Fibroblast of upper back skin (primary cell): ENCODE measurements at regions not wholly inside any gene's neighbourhood (a gene's known extent, or its start where the extent isn't known, plus 50 kb on each side); places are given as distances from the start of the nearest gene placed in this dataset.

Source experiments
- DNase-seq: peaks from one replicate; pipeline ENCODE4 v3.0.0-alpha.2; 2013

- no peak for DNase-seq
Observed at GRCh38 chr6:168896321-168896720, 357.3 kb downstream of the THBS2 start.

- DNase-seq = peak; percentile 74
Observed at GRCh38 chr6:168895102-168895812, 358.4 kb downstream of the THBS2 start.

GRCh38 chr6:168892031-168892430 lies 361.6 kb downstream of the THBS2 start:
- DNase-seq = no peak

- DNase-seq = no peak
Observed at GRCh38 chr6:168890981-168891365, 362.7 kb downstream of the THBS2 start.

DNA sequence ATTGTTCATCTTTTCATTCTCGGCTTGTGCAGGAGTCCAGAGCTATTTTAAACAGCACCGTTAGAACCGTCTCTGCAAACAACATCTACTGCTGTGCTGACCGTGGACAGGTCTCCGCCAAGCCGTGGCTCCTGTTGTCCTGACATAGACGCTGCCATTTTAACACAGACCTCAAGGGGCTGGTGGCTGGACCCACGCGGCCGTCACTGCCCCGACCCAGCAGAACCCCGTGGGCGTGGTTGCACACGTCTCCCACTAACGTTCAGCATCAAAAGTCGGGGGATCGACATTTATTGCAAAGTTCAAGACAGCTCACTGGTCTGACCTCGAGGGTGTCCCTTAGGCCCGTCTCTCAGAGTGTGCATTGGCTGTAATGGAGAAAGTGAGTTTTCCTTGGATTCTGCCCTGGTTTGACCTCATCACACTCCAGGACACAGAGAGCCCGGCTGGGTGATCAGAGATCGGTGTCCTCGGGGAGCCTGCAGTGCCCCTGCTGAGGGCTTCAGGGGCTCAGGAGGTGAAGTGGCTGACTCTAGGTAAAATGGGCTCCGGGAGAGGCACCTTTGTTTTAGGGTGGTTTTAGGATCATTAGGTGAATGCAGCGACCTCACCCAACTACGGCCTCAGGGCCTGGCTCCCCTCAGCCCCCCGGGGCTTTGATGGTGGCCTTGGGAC lies 363.2 kb downstream of the THBS2 start:
- DNase-seq = no peak

DNA sequence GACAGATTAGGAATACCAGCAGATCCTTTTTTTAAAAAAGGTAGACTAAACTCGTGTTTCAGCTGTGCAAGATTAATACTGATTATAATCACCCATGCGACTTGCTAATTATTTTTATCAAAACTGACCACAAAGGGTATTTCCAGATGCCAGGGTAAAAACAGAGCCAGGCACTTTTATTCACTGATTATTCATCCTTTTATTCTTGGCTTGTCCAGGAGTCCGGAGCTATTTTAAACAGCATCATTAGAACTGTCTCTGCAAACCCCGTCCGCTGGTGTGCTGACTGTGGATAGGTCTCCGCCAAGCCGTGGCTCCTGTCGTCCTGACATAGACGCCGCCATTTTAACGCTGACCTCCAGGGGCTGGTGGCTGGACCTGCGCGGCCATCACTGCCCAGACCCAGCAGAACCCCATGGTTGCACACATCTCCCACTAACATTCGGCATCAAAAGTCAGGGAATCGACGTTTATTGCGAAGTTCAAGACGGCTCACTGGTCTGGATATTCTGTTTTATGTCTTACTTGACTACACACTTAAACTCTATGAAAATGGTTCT lies 364.8 kb downstream of the THBS2 start:
- DNase-seq = no peak

DNA sequence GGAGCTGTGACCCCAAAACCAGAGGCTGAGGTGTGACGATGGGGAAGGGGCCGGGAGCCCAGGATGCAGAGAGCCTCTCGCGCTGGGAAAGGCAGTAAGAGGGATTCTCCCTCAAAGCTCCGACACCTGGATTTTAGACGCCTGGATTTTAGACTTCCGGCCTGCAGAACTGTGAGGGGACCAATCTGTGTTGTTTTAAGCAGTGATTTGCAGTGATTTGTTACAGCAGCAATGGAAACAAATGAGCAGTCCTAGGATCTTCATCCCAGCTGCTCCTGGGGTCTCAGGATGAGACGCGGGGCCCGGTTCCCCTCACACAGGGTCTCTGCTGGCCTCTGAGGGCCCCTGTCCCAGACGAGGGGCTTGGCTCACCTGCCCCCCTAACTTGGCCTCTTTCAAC lies 365.5 kb downstream of the THBS2 start:
- DNase-seq = no peak

- no peak for DNase-seq
Observed at GRCh38 chr6:168887621-168888020, 366.0 kb downstream of the THBS2 start.

DNA sequence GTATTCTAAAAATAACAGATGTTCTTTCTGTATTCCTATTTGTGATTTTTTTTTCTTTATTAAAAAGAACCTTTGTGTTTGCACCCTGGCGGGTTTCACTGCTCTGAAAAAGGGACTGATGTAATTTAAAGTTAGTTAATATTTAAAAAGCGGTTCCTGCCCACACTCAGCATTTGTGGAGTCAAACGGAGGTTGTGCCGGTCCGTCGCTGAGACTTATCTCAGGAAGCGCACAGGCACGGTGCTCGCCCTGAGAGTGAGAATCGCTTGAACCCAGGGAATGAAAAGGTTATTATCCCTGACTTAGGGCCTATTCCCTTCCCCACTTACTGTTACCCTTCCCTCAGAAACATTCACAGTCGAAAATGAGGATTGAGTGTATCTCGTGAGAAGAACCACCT lies 366.7 kb downstream of the THBS2 start:
- DNase-seq = no peak

DNA sequence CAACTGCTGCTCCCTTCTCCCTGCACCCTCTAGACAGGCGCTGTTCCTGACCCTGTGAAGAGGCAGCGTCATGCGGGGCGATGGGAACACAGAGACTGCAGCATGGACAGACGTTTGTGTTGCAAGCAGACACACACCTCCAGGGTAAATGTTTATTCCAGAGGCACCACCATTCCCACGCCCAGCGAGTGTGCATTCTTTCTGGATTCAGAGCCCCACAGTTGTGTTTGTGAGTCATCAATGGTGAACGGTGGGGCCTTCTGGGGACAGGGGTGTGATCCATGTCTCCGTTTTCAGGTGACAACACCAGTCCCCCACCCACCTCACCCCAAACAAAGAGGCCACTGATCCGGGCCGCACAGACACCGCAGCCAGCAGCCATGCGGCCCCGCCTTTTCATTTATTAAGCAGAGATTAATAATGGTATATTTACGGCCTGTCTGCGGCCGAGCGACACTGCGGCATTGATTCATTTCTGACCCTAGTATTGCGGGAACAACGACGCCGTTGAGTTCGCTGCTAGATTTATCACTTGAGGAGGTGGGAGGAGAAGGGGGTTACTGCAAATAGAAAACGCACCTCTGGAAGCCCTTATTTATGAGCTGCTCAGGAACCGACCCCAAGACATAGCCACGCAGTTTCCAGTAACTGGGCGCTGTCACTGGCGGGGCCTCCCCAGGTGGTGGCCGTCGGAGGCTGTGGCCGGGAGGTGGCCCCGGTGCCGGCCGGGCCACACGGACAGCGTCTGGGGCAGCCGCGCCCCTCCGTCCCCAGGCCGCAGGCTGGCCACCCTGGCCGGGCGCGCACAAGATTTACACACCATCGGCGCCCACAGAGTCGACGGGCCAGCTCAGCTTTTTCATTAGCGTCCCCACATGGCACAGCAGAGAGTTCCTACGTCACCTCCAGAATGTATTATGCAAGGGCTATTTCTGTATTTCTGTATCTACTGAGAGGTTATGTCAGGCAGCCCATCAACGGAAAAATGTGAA lies 367.6 kb downstream of the THBS2 start:
- no peak for DNase-seq

- no peak for DNase-seq
Observed at GRCh38 chr6:168885196-168885595, 368.4 kb downstream of the THBS2 start.

DNA sequence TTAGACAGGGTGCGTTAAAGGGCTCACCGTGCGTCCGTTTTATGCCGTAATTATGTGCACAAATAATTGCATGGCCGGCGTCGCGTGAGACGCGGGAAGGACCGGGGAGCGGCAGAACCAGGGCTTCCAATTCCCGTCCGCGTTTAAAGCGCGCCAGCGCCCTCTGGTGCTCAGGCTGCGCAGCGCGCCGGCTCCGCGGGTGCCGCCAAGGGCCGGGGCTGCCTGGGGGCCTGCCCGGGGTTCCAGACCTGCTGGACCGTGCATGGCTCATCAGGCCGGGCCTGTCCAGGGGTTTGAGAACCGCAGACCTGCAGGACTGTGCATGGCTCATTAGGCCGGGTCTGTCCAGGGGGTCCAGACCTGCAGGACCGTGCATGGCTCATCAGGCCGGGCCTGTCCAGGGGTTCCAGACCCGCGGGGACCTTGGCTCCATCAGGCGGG lies 369.0 kb downstream of the THBS2 start:
- peak; percentile 32 for DNase-seq

DNA sequence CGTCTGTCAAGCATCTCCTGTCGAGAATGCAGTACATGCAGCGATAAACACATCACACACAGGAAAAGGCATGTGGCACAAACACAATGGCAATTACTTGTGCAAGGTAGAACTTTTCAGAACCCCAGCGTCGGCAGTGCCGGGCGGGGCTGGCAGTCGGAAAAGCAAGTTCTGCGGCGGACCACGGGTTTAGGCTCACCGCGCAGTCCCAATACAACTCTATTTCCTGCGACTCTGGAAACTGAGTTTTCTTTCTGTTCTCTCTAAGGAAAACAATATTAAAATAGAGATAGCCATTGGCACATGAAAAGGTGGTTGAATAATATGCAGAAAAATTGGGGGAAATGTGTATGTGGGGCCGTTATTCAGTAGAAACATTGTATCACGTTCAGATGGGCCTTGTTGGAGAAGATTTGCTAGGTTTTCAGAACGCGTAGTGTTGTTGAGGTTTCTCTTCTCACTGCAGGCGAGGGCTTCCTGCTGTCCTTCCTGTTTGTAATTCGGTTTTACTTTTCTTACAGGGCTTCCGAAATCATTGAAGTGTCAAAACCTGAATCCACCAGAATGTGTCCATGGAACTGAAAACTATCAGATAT lies 369.5 kb downstream of the THBS2 start:
- no peak for DNase-seq

GRCh38 chr6:168883410-168884049 lies 370.1 kb downstream of the THBS2 start:
- no peak for DNase-seq

DNA sequence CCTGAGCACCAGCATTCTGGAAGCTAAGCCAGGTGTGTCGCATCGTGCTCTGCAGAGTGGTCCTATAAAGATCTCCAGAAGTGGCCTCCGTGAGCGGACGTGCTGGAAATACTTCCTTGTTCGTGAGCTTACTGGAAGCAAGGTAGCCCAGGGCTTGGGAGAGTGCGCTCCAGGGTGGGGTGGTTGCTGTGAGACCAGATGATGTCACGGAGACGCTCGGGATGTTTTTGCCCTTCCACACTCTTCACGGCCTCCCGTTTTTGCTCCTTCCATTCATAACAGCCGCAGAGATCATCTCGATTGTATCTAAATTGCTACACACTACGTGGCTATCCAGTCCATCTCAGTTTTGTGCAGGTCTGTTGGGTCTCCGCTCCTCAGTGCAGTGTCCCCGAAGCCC lies 373.4 kb downstream of the THBS2 start:
- no peak for DNase-seq

DNA sequence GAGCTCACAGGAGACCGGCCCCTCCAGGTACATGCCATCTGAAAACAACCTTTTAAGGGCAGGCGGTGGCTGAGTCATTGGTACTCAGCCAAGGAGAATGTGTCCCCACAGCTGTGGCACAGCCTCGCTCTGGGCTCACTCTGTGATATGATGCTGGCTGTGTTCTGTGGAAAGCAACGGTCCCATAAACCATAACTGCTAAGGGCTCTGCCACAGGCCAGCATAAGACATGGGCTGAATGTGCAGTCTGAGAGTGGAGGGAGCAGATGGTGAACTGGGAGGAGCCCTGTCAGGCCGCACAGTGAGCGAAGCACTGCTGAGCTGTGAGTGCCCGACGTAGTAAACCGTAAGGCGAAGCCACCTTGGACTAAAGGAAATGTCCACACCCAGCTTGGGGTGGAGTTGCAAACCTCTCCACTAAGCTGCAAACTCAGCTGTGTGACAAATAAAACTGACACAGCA lies 375.8 kb downstream of the THBS2 start:
- DNase-seq = no peak

GRCh38 chr6:168876956-168877355 lies 376.7 kb downstream of the THBS2 start:
- DNase-seq = no peak

- no peak for DNase-seq
Observed at GRCh38 chr6:168875811-168876576, 377.7 kb downstream of the THBS2 start.

- DNase-seq = no peak
Observed at GRCh38 chr6:168874637-168875036, 379.0 kb downstream of the THBS2 start.

DNA sequence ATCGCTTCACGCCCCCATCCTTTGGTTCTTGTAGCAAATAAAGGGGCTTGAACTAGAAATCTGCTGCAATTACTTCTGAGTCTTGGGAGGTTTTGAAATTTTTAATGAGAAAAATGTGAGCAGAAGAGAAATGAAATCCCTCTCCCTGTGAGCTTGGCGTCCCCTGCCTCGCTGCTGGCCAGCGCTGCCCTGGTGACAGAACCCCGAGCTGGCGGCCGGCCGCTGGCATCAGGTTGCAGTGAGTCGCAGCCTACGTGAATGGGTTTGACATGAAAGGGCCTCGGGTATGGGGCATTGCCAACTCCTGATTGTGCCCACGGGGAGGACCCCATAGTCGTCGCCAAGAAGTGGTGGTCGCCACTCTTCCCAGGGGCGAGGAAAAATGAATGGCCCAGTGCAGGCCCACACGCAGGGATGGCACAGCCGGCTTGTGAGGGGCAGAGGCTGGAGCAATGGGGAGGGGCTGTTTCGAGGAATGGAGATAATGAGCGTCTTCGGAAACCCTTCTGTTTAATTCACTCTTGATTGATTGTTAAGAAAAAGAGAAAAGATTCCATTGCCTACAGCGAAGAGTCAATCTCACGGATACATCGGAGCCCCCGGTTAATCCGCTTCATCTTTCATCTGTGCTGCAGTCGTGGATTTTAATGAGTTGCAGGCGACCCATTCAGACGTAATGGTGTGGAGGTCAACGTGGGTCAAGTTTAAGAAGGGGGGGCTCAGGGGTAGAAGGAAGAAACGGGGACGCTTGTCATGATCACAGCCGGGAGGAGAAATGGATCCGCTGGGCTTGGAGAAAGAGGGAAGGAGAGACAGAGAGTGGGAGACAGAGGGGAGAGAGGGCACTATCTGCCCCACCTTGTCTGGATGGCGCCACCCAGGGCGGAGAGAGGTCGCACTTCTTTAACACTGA lies 380.1 kb downstream of the THBS2 start:
- DNase-seq = no peak
